ENCODE measurements at regions not wholly inside any gene's neighbourhood (a gene's known extent, or its start where the extent isn't known, plus 50 kb on each side); places are given as distances from the start of the nearest gene placed in this dataset.

- TF ChIP-seq CTCF (IDR thresholded peaks at IDR 0.05 in 4 of 5, conservative IDR thresholded peaks at IDR 0.05 in 1 of 5) (no peak), POLR2A (IDR thresholded peaks at IDR 0.05) (no peak)
These were observed 275.9 kb upstream of the NFE2L3 start for GRCh38 chr7:25876092-25876491.

Measured in gastrocnemius medialis (tissue), 4 donors.